Liver (tissue), 8 donors: ENCODE measurements at regions not wholly inside any gene's neighbourhood (a gene's known extent, or its start where the extent isn't known, plus 50 kb on each side); places are given as distances from the start of the nearest gene placed in this dataset.

Experiments used
- DNase-seq: peaks from one replicate; pipeline ENCODE4 v3.0.0-alpha.2; 2017; ENCODE audit warnings: low spot score
- H3K27ac ChIP-seq, 2 donors: one replicate each; pipeline ENCODE4 v1.7.0; 2013; ENCODE audit warnings: inconsistent platforms in 2 of 2, low read length in 2 of 2, control low read depth in 1 of 2, low read depth in 1 of 2, mild to moderate bottlenecking in 1 of 2
- H3K27me3 ChIP-seq, 4 donors: one replicate each; pipeline versions ENCODE4 v1.6.1 to v1.7.0; 2013; ENCODE audit warnings: low read length in 3 of 4, inconsistent platforms in 1 of 4, mild to moderate bottlenecking in 1 of 4, moderate library complexity in 1 of 4; ENCODE audit not compliant: control insufficient read depth in 4 of 4, insufficient read depth in 4 of 4
- H3K36me3 ChIP-seq, 4 donors: one replicate each; pipeline versions ENCODE4 v1.6.1 to v1.7.0; 2013; ENCODE audit warnings: low read length in 3 of 4, mild to moderate bottlenecking in 3 of 4, low read depth in 1 of 4, moderate library complexity in 1 of 4; ENCODE audit not compliant: control insufficient read depth in 4 of 4, insufficient read depth in 3 of 4
- H3K4me1 ChIP-seq, 4 donors: one replicate each; pipeline versions ENCODE4 v1.6.1 to v1.7.0; 2013; ENCODE audit warnings: low read length in 3 of 4, mild to moderate bottlenecking in 3 of 4, moderate library complexity in 1 of 4; ENCODE audit not compliant: control insufficient read depth in 4 of 4, insufficient read depth in 4 of 4
- H3K4me3 ChIP-seq, 3 donors: one replicate each; pipeline versions ENCODE4 v1.6.1 to v1.7.0; 2013; ENCODE audit warnings: low read length in 3 of 3, control low read depth in 1 of 3, low read depth in 1 of 3, mild to moderate bottlenecking in 1 of 3
- H3K9ac ChIP-seq, 2 donors: one replicate each; pipeline ENCODE4 v1.7.0; 2013; ENCODE audit warnings: low read length in 2 of 2, mild to moderate bottlenecking in 2 of 2, moderate library complexity in 2 of 2, control low read depth in 1 of 2, low read depth in 1 of 2
- H3K9me3 ChIP-seq, 4 donors: one replicate each; pipeline versions ENCODE4 v1.6.1 to v1.7.0; 2013; ENCODE audit warnings: low read length in 3 of 4; ENCODE audit not compliant: control insufficient read depth in 4 of 4
- EGR1 ChIP-seq, 2 donors: IDR thresholded peaks; 2 replicates each; pipeline ENCODE4 v1.6.1; 2016 to 2018; ENCODE audit warnings: antibody characterized with exemption in 2 of 2, low read depth in 2 of 2
- FOXA1 ChIP-seq: IDR thresholded peaks from 2 replicates; pipeline ENCODE4 v1.6.1; 2016; ENCODE audit warnings: antibody characterized with exemption
- FOXA2 ChIP-seq: IDR thresholded peaks from 2 replicates; pipeline ENCODE4 v1.6.1; 2016; ENCODE audit warnings: antibody characterized with exemption
- GABPA ChIP-seq, 2 donors: IDR thresholded peaks in 1 of 2; conservative IDR thresholded peaks in 1 of 2; 2 replicates each; pipeline ENCODE4 v1.6.1; 2016; ENCODE audit warnings: antibody characterized with exemption in 2 of 2, mild to moderate bottlenecking in 1 of 2, moderate library complexity in 1 of 2
- HNF4A ChIP-seq, 2 donors: conservative IDR thresholded peaks; 2 replicates each; pipeline ENCODE4 v1.6.1; 2016; ENCODE audit warnings: antibody characterized with exemption in 2 of 2, mild to moderate bottlenecking in 2 of 2
- HNF4G ChIP-seq: IDR thresholded peaks from 2 replicates; pipeline ENCODE4 v1.6.1; 2016; ENCODE audit warnings: antibody characterized with exemption
- JUND ChIP-seq, 2 donors: IDR thresholded peaks; 2 replicates each; pipeline ENCODE4 v1.6.1; 2016; ENCODE audit warnings: antibody characterized with exemption in 2 of 2
- NR2F2 ChIP-seq: IDR thresholded peaks from 2 replicates; pipeline ENCODE4 v1.6.1; 2016; ENCODE audit warnings: antibody characterized with exemption
- RAD21 ChIP-seq, 2 donors: IDR thresholded peaks; 2 replicates each; pipeline ENCODE4 v1.6.1; 2016; ENCODE audit warnings: antibody characterized with exemption in 2 of 2, mild to moderate bottlenecking in 2 of 2
- RXRA ChIP-seq, 2 donors: IDR thresholded peaks; 2 replicates each; pipeline ENCODE4 v1.6.1; 2017 to 2018; ENCODE audit warnings: antibody characterized with exemption in 2 of 2, mild to moderate bottlenecking in 1 of 2
- SP1 ChIP-seq: IDR thresholded peaks from 2 replicates; pipeline ENCODE4 v1.6.1; 2018; ENCODE audit warnings: antibody characterized with exemption, mild to moderate bottlenecking
- TAF1 ChIP-seq: conservative IDR thresholded peaks from 2 replicates; pipeline ENCODE4 v1.6.1; 2016; ENCODE audit warnings: antibody characterized with exemption, mild to moderate bottlenecking
- YY1 ChIP-seq: IDR thresholded peaks from 2 replicates; pipeline ENCODE4 v1.6.1; 2016; ENCODE audit warnings: antibody characterized with exemption, mild to moderate bottlenecking
- WGBS: extraction: QIAGEN DNeasy Blood & Tissue Kit; methylation state at CpG from one replicate; pipeline ENCODE4 v1.1.7; 2013; 5-methylcytosine and 5-hydroxymethylcytosine counted together
- TF ChIP-seq, protein P1 (sequence below): IDR thresholded peaks from 2 replicates; pipeline ENCODE4 v1.6.1; 2016; ENCODE audit warnings: antibody characterized with exemption, mild to moderate bottlenecking
- TF ChIP-seq, protein P2 (sequence below): IDR thresholded peaks from 2 replicates; pipeline ENCODE4 v1.6.1; 2016; ENCODE audit warnings: antibody characterized with exemption
- TF ChIP-seq, protein P3 (sequence below): IDR thresholded peaks from 2 replicates; pipeline ENCODE4 v1.6.1; 2016; ENCODE audit warnings: antibody characterized with exemption
- TF ChIP-seq, protein P4 (sequence below): IDR thresholded peaks from 2 replicates; pipeline ENCODE4 v1.6.1; 2016; ENCODE audit warnings: antibody characterized with exemption
- TF ChIP-seq, protein P5 (sequence below): fragments of 150-350 bp; IDR thresholded peaks from 2 replicates; pipeline ENCODE4 v1.5.1; 2017; ENCODE audit warnings: improper control_type of control experiment, low read depth, low read length; ENCODE audit not compliant: missing input control
- donor health status: healthy.
- donor health status: healthy.
- donor health status: healthy.
- donor health status: healthy.
- donor health status: healthy.

DNA sequence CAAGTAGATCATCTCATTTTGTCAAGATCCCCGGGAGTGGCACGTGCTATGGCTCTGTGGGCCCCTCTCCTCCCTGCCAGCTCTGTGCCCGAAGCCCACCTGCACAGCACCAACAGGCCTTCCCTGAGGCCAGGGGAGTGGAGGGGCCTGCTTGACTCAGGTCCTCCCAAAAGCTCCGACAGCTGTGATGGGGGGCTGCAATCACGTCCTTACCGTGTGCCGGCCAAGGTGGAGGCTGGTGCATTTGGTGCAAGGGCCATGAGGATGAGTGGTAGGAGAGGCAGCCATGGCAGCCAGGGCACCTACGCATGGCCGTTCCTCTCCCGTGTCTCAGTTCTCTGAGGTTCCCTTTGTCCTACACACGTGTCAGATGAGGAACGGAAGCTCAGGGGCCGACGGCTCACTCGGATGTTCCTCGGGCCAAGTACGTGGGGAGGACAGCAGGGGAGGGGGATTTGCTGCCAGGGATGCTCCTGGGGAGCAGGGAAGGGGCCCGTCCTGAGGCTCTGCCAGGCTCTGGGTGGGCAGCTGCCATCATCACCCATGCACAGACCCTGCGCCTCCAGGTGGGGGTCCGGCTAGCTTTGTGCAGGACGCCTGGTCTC, 95.8 kb downstream of the HMX1 start:
- Histone ChIP-seq H3K4me3 (no peak overlapping the region), H3K27me3 (no peaks in the 10 kb centered on the region), H3K9me3 (no peaks in the 10 kb centered on the region), H3K9ac (no peak overlapping the region), H3K27ac (no peak overlapping the region), H3K36me3 (no peaks in the 10 kb centered on the region), H3K4me1 (no peaks in the 10 kb centered on the region)
- WGBS, result 79% methylated on average over 21 of the region's 21 CpGs
- DNase-seq, result no peak
- no peak for TF ChIP-seq EGR1 (IDR thresholded peaks at IDR 0.05; ENCODE audit: low read depth in 2 of 2)
- TF ChIP-seq, protein P1, sequence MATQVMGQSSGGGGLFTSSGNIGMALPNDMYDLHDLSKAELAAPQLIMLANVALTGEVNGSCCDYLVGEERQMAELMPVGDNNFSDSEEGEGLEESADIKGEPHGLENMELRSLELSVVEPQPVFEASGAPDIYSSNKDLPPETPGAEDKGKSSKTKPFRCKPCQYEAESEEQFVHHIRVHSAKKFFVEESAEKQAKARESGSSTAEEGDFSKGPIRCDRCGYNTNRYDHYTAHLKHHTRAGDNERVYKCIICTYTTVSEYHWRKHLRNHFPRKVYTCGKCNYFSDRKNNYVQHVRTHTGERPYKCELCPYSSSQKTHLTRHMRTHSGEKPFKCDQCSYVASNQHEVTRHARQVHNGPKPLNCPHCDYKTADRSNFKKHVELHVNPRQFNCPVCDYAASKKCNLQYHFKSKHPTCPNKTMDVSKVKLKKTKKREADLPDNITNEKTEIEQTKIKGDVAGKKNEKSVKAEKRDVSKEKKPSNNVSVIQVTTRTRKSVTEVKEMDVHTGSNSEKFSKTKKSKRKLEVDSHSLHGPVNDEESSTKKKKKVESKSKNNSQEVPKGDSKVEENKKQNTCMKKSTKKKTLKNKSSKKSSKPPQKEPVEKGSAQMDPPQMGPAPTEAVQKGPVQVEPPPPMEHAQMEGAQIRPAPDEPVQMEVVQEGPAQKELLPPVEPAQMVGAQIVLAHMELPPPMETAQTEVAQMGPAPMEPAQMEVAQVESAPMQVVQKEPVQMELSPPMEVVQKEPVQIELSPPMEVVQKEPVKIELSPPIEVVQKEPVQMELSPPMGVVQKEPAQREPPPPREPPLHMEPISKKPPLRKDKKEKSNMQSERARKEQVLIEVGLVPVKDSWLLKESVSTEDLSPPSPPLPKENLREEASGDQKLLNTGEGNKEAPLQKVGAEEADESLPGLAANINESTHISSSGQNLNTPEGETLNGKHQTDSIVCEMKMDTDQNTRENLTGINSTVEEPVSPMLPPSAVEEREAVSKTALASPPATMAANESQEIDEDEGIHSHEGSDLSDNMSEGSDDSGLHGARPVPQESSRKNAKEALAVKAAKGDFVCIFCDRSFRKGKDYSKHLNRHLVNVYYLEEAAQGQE, result no peak
- TF ChIP-seq GABPA (IDR thresholded peaks at IDR 0.05 in 1 of 2, conservative IDR thresholded peaks at IDR 0.05 in 1 of 2), result no peak
- no peak for TF ChIP-seq RXRA (IDR thresholded peaks at IDR 0.05)
- no peak for TF ChIP-seq FOXA2
- no peak for TF ChIP-seq HNF4A (conservative IDR thresholded peaks at IDR 0.05)
- no peak for TF ChIP-seq SP1
- no peak for TF ChIP-seq NR2F2
- no peak for TF ChIP-seq YY1
- TF ChIP-seq HNF4G, result no peak
- TF ChIP-seq, protein P2, sequence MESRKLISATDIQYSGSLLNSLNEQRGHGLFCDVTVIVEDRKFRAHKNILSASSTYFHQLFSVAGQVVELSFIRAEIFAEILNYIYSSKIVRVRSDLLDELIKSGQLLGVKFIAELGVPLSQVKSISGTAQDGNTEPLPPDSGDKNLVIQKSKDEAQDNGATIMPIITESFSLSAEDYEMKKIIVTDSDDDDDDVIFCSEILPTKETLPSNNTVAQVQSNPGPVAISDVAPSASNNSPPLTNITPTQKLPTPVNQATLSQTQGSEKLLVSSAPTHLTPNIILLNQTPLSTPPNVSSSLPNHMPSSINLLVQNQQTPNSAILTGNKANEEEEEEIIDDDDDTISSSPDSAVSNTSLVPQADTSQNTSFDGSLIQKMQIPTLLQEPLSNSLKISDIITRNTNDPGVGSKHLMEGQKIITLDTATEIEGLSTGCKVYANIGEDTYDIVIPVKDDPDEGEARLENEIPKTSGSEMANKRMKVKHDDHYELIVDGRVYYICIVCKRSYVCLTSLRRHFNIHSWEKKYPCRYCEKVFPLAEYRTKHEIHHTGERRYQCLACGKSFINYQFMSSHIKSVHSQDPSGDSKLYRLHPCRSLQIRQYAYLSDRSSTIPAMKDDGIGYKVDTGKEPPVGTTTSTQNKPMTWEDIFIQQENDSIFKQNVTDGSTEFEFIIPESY, result no peak
- no peak for TF ChIP-seq TAF1
- TF ChIP-seq RAD21 (IDR thresholded peaks at IDR 0.05), result no peak

DNA sequence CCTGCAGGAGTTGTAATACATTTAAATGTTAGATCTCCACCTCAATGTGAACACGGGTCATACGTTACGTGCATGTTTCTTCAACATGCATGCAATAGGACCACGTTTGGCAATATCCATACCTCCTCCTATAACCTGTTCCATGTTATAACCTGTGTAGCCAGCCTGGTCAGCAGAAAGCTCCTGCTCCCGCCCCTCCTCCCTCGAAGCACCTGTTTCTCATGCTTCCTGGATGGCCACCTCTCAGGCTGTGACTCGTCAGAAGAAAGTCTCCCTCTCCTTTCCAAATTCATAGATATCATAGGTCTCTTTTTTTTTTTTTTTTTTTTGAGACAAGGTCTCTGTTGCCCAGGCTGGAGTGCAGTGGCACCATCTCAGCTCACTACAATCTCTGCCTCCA, 96.5 kb downstream of the HMX1 start:
- TF ChIP-seq, protein P1, result no peak
- TF ChIP-seq, protein P3, sequence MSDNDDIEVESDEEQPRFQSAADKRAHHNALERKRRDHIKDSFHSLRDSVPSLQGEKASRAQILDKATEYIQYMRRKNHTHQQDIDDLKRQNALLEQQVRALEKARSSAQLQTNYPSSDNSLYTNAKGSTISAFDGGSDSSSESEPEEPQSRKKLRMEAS, result no peak
- TF ChIP-seq RXRA (IDR thresholded peaks at IDR 0.05) (no peak), RAD21 (IDR thresholded peaks at IDR 0.05) (no peak), HNF4A (conservative IDR thresholded peaks at IDR 0.05) (no peak), TAF1 (no peak), JUND (IDR thresholded peaks at IDR 0.05) (no peak), FOXA1 (no peak), EGR1 (IDR thresholded peaks at IDR 0.05; ENCODE audit: low read depth in 2 of 2) (no peak)
- TF ChIP-seq, protein P2, result no peak
- TF ChIP-seq, protein P4, sequence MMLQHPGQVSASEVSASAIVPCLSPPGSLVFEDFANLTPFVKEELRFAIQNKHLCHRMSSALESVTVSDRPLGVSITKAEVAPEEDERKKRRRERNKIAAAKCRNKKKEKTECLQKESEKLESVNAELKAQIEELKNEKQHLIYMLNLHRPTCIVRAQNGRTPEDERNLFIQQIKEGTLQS, result no peak
- TF ChIP-seq, protein P5, sequence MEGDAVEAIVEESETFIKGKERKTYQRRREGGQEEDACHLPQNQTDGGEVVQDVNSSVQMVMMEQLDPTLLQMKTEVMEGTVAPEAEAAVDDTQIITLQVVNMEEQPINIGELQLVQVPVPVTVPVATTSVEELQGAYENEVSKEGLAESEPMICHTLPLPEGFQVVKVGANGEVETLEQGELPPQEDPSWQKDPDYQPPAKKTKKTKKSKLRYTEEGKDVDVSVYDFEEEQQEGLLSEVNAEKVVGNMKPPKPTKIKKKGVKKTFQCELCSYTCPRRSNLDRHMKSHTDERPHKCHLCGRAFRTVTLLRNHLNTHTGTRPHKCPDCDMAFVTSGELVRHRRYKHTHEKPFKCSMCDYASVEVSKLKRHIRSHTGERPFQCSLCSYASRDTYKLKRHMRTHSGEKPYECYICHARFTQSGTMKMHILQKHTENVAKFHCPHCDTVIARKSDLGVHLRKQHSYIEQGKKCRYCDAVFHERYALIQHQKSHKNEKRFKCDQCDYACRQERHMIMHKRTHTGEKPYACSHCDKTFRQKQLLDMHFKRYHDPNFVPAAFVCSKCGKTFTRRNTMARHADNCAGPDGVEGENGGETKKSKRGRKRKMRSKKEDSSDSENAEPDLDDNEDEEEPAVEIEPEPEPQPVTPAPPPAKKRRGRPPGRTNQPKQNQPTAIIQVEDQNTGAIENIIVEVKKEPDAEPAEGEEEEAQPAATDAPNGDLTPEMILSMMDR, result no peak
- DNase-seq, result no peak
- Histone ChIP-seq H3K4me3 (no peak overlapping the region), H3K27ac (no peak overlapping the region), H3K27me3 (no peaks in the 10 kb centered on the region), H3K9me3 (no peaks in the 10 kb centered on the region), H3K36me3 (no peaks in the 10 kb centered on the region), H3K9ac (no peak overlapping the region), H3K4me1 (no peaks in the 10 kb centered on the region)
- WGBS, result 73% methylated on average over 7 of the region's 7 CpGs
